ENCODE measurements at regions not wholly inside any gene's neighbourhood (a gene's known extent, or its start where the extent isn't known, plus 50 kb on each side); places are given as distances from the start of the nearest gene placed in this dataset.

GRCh38 chr20:40589581-40589980 lies 99.5 kb downstream of the MAFB start:
- DNase-seq (ENCODE audit: low spot score): no peak

- DNase-seq (ENCODE audit: low spot score): no peak
These were observed 100.1 kb downstream of the MAFB start for GRCh38 chr20:40588891-40589290.

- no peak for DNase-seq (ENCODE audit: low spot score)
These were observed 102.0 kb downstream of the MAFB start for GRCh38 chr20:40587038-40587437.

DNA sequence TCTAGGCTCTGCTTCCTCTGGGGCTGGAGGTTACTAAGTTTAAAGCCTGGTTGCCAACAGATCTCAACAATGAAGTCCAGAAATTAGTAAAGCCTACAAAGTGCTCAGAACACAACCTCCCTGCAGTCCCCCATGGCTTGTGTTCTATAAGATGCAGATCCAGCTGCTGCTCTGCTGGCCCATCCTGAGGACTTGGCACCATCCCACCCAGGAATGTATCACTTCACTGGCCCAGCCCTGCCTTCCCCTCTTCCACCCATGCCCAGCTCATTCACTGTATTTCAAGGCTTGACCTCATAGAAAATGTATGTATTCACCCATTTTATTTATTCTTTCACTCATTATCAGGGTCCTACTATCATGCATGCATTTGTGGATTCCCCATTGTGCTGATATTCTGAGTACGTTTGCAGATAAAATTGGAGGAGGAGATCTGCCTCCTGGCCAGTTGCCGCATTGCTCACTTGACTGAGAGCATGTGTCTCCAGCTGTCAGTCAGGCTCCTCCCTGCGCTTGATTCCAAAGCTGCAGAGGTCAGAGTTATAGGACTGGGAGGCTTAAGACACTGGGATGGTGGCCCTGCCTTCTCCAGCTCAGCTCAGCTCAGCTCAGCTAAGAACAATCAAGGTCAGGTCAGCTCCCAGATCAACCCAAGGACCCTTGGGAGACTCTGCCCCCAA lies 104.8 kb downstream of the MAFB start:
- DNase-seq (ENCODE audit: low spot score): no peak

GRCh38 chr20:40583636-40584035 lies 105.4 kb downstream of the MAFB start:
- no peak for DNase-seq (ENCODE audit: low spot score)

DNA sequence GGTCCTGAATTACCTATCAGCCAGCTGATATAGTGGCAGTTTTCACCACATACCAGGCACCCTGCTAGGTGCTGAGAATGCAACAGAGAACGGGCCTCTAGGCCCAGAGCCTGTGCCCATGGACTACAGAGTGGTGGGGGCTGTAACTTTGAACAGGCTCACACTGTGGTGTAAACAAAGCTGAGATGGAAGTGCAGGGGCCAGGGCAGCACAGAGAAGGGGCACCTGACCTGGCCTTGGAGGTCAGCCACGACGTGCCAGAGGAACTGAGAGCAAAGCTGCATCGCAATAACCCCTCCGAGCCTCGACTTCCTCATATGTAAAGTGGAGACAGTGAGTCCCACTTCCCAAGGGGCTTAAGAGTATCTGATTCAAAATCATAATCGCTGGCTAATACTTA lies 105.8 kb downstream of the MAFB start:
- peak; percentile 58 for DNase-seq (ENCODE audit: low spot score)

DNA sequence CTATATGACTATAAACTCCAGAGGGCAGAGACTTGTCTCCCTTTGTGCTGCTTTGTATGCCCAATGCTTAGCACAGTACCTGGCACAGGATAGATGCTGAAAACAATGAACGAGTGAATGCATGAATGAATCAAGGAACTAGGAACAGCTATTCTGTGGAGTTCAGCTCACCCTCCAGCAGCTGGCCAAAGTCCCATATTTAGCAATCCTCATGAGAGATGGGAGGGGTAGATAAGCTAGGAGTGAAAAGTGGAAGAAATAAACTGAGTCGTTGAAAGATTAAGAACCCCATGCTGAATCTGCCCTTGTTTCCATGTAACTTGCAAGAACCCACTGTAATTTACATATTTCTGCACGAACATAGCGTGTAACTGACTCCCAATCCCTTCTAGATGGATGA lies 106.5 kb downstream of the MAFB start:
- DNase-seq (ENCODE audit: low spot score): no peak

GRCh38 chr20:40579701-40580100 lies 109.3 kb downstream of the MAFB start:
- DNase-seq (ENCODE audit: low spot score): no peak

DNA sequence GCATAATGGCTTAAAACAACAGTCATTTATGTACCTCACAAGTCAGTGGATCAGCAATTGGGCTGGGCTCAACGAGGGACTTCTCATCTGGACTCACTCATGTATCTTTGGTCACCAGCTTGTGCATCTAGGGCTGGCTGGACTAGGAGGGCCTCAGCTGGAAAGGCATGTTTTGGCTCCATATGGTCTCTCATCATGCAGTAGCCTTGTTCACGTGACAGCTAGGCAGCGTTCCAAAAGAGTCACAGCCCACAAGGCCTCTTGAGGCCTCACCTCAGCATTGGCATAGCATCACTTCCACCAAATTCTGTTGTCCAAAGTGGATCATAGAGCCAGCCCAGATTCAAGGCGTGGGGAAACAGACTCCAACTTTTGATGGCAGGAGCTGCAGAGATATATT lies 110.1 kb downstream of the MAFB start:
- no peak for DNase-seq (ENCODE audit: low spot score)

- no peak for DNase-seq (ENCODE audit: low spot score)
These were observed 113.2 kb downstream of the MAFB start for GRCh38 chr20:40575851-40576250.

DNA sequence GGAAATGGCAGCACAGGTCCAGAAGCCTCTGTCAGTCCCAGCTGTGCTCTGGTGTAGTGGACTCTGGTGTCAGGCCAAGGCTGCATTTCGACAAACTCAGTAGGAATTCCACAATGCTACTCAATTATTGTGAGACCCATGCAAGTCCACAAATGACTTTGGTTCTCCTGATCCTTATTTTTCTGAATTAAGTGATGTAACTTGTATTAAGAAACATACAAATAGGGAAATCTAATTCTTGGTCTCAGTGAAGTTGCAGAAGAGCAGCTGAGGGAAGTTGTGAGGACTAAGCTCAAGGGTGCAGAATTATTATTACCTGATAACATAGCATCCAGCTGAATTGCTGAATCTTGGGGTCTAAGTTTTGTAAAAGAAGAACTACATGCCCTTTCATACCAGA lies 116.8 kb downstream of the MAFB start:
- no peak for DNase-seq (ENCODE audit: low spot score)

DNA sequence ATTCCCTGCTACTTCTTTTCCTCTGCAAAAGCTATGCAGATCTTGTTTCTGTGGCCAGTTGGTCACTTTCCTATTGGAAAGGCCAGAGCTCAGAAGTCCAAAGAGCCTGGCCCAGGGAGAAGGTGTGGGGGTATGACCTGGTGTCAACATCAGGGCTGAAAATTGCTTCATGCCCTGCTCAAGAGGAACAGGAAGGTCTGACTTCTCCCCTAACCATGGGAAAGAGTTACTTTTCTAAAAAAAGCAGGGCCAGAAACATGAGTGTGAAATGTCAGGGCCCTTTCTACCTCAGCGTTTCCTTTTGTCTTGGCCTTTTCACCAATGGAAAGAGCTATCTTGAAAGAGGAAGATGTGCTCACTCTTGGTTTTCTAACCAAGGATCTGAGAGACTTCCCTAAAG lies 117.4 kb downstream of the MAFB start:
- peak; percentile 44 for DNase-seq (ENCODE audit: low spot score)

DNA sequence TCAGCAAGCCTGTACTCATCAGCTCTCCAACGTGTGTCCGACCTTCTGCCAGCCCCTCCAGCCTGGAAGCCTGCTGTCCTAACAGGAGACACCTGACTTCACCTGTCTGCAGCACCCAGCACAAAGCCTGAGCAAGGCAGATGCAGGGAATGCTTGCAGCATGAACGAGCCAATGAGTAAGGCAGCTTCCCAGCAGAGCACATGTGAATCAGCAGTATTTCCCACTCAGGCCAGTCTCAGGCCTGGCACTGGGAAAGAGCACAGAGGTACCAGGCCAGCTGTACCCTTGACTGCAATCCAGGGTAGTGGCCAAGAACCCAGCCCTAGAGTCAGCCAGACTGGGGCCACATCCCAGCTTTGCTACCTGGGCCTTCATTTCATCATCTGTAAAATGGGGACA lies 120.8 kb downstream of the MAFB start:
- no peak for DNase-seq (ENCODE audit: low spot score)

DNA sequence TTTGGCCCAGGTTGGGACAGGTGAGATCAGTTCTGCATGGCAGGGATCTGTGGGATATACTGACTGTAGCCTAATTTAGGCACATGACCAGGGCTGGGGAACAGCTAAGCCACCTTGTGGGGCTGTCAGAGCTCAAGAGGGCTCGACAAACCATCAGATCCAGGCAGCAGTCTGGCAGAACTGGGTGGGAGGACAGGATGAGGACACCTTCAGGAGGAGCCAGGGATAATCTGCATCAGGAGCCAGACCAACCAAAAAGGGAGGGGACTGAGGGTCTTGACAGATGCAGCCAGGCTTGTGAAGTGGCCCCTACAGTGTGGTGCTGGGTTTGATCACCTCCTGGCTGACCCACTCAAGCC lies 123.4 kb downstream of the MAFB start:
- no peak for DNase-seq (ENCODE audit: low spot score)

GRCh38 chr20:40565001-40565681 lies 123.9 kb downstream of the MAFB start:
- DNase-seq (ENCODE audit: low spot score): no peak

DNA sequence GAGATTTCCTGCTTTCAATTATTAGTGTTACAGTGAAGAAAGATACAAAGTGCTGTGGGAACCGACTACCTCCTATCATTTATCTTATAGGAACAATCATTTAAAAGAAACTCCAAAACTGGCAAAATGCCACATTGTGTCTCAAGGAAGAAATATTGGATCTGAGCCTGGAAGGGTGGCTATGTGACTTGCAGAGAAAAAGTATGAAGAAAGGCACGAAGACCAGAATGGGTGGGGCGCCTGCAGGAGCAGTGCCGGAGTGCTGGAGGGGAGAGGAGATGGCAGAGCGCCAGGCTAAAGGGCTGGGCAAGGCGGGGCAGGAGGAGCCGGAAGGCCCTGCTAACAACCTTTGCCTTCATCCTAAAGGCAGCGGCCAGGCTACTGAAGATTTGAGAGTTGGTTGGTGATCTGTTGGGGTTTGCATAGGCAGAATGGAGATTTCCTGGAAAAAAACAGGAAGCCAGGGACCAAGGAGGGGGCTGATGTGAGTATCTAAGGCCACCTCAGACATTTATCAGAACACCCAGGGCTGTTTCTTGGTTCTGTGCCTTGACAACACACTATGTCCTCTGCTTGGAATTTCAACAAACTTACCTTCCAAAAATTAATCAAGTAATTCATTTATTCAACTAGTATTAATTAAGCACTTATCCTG lies 125.6 kb downstream of the MAFB start:
- DNase-seq (ENCODE audit: low spot score): no peak

- peak; percentile 16 for DNase-seq (ENCODE audit: low spot score)
These were observed 127.0 kb downstream of the MAFB start for GRCh38 chr20:40562031-40562430.

GRCh38 chr20:40561187-40561586 lies 127.8 kb downstream of the MAFB start:
- peak; percentile 6 for DNase-seq (ENCODE audit: low spot score)

DNA sequence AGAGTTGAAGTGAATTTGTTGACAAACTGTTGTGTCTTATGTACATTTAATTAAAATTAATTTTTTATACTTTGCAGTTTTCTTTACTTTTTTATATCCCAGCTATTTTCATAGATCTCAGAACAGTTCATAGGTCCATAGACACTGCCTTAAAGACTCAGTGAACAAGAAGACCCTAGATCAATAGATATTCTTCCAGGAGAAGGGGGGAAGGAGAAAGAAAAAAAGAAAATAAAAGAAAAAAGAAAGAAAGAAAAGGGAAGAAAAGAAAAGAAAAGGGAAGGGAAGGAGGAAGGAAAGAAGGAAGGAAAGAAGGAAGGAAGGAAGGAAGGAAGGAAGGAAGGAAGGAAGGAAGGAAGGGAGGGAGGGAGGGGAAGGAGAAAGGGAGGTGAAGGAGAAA lies 130.8 kb downstream of the MAFB start:
- DNase-seq (ENCODE audit: low spot score): no peak

GRCh38 chr20:40551125-40551530 lies 137.9 kb downstream of the MAFB start:
- no peak for DNase-seq (ENCODE audit: low spot score)

DNA sequence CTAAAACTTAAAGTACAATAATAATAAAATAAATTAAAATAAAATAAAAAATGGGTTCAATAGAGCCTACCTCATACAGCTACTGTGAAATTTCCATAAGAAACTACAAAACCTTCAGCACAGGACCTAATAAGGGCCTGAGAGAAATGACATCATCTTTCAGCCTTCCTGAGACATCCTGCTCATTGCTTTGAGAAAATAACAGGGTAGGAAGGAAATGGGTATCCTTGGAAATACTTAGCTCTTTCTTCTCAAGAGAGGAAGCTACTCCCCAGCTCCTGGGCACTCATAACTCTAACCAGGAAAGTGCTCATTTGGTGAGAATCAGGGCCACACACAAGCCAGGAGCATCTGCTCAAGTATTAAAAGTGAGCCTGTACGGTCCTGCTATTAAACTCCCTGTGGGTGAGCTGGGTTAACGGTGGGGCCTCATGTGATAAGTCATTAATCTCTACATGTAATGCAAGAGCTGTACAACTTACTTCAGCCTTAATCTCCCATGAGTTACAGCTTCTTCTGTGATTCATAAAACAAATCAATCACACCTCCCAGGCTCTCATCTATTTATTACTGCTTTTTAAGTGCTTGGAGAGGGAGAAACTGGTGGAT lies 141.4 kb downstream of the MAFB start:
- DNase-seq (ENCODE audit: low spot score): no peak

- DNase-seq (ENCODE audit: low spot score): no peak
These were observed 143.6 kb downstream of the MAFB start for GRCh38 chr20:40545478-40545877.

DNA sequence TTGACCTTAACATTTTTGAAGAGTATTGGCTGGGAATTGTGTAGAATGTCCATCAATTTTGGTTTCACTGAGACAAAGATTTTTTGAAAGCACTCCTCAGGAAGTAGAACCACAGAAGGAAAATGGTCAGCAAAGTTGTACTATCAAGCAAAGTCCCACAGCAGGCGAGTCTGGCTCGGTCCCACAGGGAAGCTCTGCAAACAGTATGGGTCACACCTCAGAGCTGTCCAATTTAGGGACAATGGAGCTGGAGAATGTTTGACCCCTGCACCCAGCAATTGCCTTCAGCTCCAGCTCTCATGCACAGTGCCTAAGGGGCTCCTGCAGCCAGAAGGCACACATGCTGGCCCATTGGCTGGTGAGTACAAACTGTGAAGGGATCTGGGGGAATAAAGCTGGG lies 147.0 kb downstream of the MAFB start:
- no peak for DNase-seq (ENCODE audit: low spot score)

All from globus pallidus (tissue), 1 donor.